HG02981 (cell line): ENCODE measurements at regions not wholly inside any gene's neighbourhood (a gene's known extent, or its start where the extent isn't known, plus 50 kb on each side); places are given as distances from the start of the nearest gene placed in this dataset.
"Not testable (repeated sequence)": the region's sequence is repeated elsewhere in the genome, so short reads cannot be mapped to it uniquely, and the experiment has no call there.

Experiments
- ATAC-seq: cut with Tn5 transposase; IDR thresholded peaks from one replicate; pipeline ENCODE4 v1.9.1; 2021; ENCODE audit warnings: mild to moderate bottlenecking, moderate library complexity; ENCODE audit not compliant: unreplicated experiment

DNA sequence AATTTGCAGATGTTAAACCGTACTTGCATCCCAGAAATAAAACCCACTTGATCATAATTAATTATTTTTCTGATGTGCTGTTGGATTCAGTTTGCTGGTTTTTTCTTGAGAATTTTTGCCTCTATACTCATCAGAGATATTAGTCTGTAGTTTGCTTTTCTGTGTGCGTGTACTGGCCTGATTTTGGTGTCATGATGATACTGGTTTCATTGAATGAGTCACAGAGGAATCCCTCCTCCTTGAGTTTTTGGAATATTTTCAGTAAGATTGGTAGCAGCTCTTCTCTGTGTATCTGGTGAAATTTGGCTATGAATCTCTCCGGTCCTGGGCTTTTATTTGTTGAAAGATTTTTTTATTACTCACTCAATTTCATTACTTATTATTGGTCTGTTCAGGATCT is 100.4 kb upstream of the PMCH start:
- no peak for ATAC-seq

- ATAC-seq = no peak
Measured at GRCh38 chr12:102297412-102297811, 99.8 kb upstream of the PMCH start.

- ATAC-seq = no peak
Measured at GRCh38 chr12:102294568-102294967, 96.9 kb upstream of the PMCH start.

- ATAC-seq = not testable (repeated sequence)
Measured at GRCh38 chr12:102291498-102292440, 94.1 kb upstream of the PMCH start.

- ATAC-seq = not testable (repeated sequence)
Measured at GRCh38 chr12:102289702-102290101, 92.1 kb upstream of the PMCH start.

- ATAC-seq = no peak
Measured at GRCh38 chr12:102281231-102281630, 83.6 kb upstream of the PMCH start.

DNA sequence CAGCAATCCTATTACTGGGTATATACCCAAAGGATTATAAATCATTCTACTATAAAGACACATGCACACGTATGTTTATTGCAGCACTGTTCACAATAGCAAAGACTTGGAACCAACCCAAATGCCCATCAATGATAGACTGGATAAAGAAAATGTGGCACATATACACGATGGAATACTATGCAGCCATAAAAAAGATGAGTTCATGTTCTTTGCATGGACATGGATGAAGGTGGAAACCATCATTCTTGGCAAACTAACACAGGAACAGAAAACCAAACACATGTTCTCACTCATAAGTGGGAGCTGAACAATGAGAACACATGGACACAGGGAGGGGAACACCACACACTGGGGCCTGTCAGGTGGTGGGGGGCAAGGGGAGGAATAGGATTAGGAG is 58.1 kb upstream of the PMCH start:
- not testable (repeated sequence) for ATAC-seq

DNA sequence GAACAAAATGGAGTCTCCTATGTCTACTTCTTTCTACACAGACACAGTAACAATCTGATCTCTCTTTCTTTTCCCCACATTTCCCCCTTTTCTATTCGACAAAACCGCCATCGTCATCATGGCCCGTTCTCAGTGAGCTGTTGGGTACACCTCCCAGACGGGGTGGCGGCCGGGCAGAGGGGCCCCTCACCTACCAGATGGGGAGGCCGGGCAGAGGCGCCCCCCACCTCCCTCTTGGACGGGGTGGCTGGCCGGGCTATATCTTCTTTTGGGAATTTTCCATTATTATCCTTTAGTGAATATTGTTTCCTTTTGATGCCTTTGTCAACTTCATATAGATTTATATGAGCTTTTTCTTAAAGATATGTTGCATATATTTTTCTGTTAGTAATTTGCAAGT is 53.4 kb upstream of the PMCH start:
- not testable (repeated sequence) for ATAC-seq

- no peak for ATAC-seq
Measured at GRCh38 chr12:102249079-102249841, 51.6 kb upstream of the PMCH start.
